ENCODE measurements at regions not wholly inside any gene's neighbourhood (a gene's known extent, or its start where the extent isn't known, plus 50 kb on each side); places are given as distances from the start of the nearest gene placed in this dataset.
"Not testable (repeated sequence)": the region's sequence is repeated elsewhere in the genome, so short reads cannot be mapped to it uniquely, and the experiment has no call there.

GRCh38 chr18:30814446-30814845 is 228.1 kb downstream of the DSC3 start:
- Mint-ChIP-seq H3K4me1 (no peaks in the 10 kb centered on the region), H3K4me3 (no peak overlapping the region), H3K27me3 (no peaks in the 10 kb centered on the region), H3K27ac (no peak overlapping the region), H3K36me3 (ENCODE audit: low read depth) (no peaks in the 10 kb centered on the region), H3K9me3 (ENCODE audit: low read depth) (peaks cover 13% of the 10 kb centered on the region)
- DNase-seq = no peak
- ATAC-seq = no peak
- ChIA-PET POLR2A (no interaction called here), CTCF (no interaction called here)
- intact Hi-C loops (cut with DNase I, micrococcal nuclease) = no loop called here

GRCh38 chr18:30811580-30811979 is 231.0 kb downstream of the DSC3 start:
- no peak for DNase-seq
- Mint-ChIP-seq H3K9me3 (ENCODE audit: low read depth) (peaks cover 13% of the 10 kb centered on the region), H3K27me3 (no peaks in the 10 kb centered on the region), H3K4me1 (no peaks in the 10 kb centered on the region), H3K4me3 (no peak overlapping the region), H3K27ac (no peak overlapping the region), H3K36me3 (ENCODE audit: low read depth) (no peaks in the 10 kb centered on the region)
- CTCF ChIA-PET = no interaction called here
- intact Hi-C loops (cut with DNase I, micrococcal nuclease) = no loop called here
- no peak for ATAC-seq
- POLR2A ChIA-PET = no interaction called here

GRCh38 chr18:30810580-30810979 is 232.0 kb downstream of the DSC3 start:
- intact Hi-C loops (cut with DNase I, micrococcal nuclease) = no loop called here
- Mint-ChIP-seq H3K9me3 (ENCODE audit: low read depth) (peaks cover 9% of the 10 kb centered on the region), H3K4me1 (no peaks in the 10 kb centered on the region), H3K4me3 (no peak overlapping the region), H3K36me3 (ENCODE audit: low read depth) (no peaks in the 10 kb centered on the region), H3K27ac (no peak overlapping the region), H3K27me3 (no peaks in the 10 kb centered on the region)
- DNase-seq (no peak), ATAC-seq (no peak)
- ChIA-PET CTCF (no interaction called here), POLR2A (no interaction called here)

DNA sequence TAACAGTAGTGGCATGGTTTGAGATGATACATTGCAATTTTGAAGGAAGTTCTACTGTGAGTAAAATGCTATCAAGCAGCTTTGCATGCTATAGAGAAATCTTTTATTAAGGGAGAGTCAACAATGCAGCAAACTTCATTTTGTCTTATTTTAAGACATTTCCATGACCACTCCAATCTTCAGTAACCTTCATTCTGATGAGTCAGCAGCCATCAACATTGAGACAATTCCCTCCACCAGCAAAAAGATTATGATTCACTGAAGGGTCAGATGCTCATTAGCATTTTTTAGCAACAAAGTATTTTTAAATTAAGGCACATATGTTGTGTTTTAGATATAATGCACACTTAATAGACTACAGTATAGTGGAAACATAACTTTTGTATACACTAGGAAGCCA is 235.7 kb downstream of the DSC3 start:
- ChIA-PET CTCF (no interaction called here), POLR2A (no interaction called here)
- H3K27ac Mint-ChIP-seq = no peak overlapping the region
- no peaks in the 10 kb centered on the region for H3K36me3 Mint-ChIP-seq (ENCODE audit: low read depth)
- no peak for ATAC-seq
- DNase-seq = no peak
- no peak overlapping the region for H3K4me3 Mint-ChIP-seq
- intact Hi-C loops (cut with DNase I, micrococcal nuclease) = no loop called here
- H3K9me3 Mint-ChIP-seq (ENCODE audit: low read depth) = peaks cover 9% of the 10 kb centered on the region
- H3K4me1 Mint-ChIP-seq = no peaks in the 10 kb centered on the region
- no peaks in the 10 kb centered on the region for H3K27me3 Mint-ChIP-seq

GRCh38 chr18:30800800-30801199 is 241.7 kb downstream of the DSC3 start:
- no peak overlapping the region for H3K27ac Mint-ChIP-seq
- H3K4me1 Mint-ChIP-seq = no peaks in the 10 kb centered on the region
- no peaks in the 10 kb centered on the region for H3K27me3 Mint-ChIP-seq
- H3K36me3 Mint-ChIP-seq (ENCODE audit: low read depth) = no peaks in the 10 kb centered on the region
- ChIA-PET POLR2A (no interaction called here), CTCF (interaction anchor here (0.7 kb wide), 1 partner anchor 319 kb away, joined by 3 read pairs; no protein-coding TSS in a partner anchor)
- intact Hi-C loops (cut with DNase I, micrococcal nuclease) = no loop called here
- DNase-seq (no peak), ATAC-seq (no peak)
- peaks cover 2% of the 10 kb centered on the region for H3K9me3 Mint-ChIP-seq (ENCODE audit: low read depth)
- H3K4me3 Mint-ChIP-seq = no peak overlapping the region

DNA sequence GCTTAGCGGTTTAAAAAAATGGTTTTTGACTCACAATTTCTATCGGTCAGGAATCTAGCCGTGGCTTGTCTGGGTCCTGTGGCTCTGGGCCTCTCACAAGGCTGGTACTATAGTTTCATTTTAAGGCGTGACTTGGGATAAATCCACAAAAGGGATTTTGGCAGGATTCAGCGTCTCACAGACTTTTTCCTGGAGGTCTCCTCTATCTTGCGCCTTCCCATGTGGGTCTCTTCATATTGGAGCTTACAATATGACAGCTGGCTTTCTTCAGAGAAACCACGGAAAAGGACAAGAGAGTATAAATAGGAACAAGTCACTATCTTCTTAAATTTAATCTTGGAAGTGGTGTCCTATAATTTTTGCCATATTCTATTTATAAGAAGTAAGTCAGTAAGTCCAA is 250.5 kb downstream of the DSC3 start:
- H3K9me3 Mint-ChIP-seq (ENCODE audit: low read depth) = peaks cover 7% of the 10 kb centered on the region
- POLR2A ChIA-PET = no interaction called here
- intact Hi-C loops (cut with DNase I, micrococcal nuclease) = no loop called here
- H3K27ac Mint-ChIP-seq = no peak overlapping the region
- no peaks in the 10 kb centered on the region for H3K4me1 Mint-ChIP-seq
- no peaks in the 10 kb centered on the region for H3K27me3 Mint-ChIP-seq
- ATAC-seq (no peak), DNase-seq (no peak)
- CTCF ChIA-PET = no interaction called here
- H3K36me3 Mint-ChIP-seq (ENCODE audit: low read depth) = no peaks in the 10 kb centered on the region
- no peak overlapping the region for H3K4me3 Mint-ChIP-seq

GRCh38 chr18:30788411-30788991 is 254.0 kb downstream of the DSC3 start:
- H3K4me3 Mint-ChIP-seq; H3K36me3 Mint-ChIP-seq (ENCODE audit: low read depth); CTCF ChIA-PET; intact Hi-C loops (cut with DNase I, micrococcal nuclease); H3K4me1 Mint-ChIP-seq; DNase-seq; H3K27me3 Mint-ChIP-seq; H3K27ac Mint-ChIP-seq; ATAC-seq; POLR2A ChIA-PET: not testable (repeated sequence)
- H3K9me3 Mint-ChIP-seq (ENCODE audit: low read depth) = peaks cover 11% of the 10 kb centered on the region

- CTCF ChIA-PET = no interaction called here
- Mint-ChIP-seq H3K9me3 (ENCODE audit: low read depth) (peaks cover 13% of the 10 kb centered on the region), H3K27me3 (no peaks in the 10 kb centered on the region), H3K36me3 (ENCODE audit: low read depth) (no peaks in the 10 kb centered on the region), H3K27ac (no peak overlapping the region), H3K4me3 (no peak overlapping the region), H3K4me1 (no peaks in the 10 kb centered on the region)
- ATAC-seq (no peak), DNase-seq (no peak)
- POLR2A ChIA-PET = no interaction called here
- intact Hi-C loops (cut with DNase I, micrococcal nuclease) = no loop called here
Observed at GRCh38 chr18:30787410-30787809, 255.1 kb downstream of the DSC3 start.

DNA sequence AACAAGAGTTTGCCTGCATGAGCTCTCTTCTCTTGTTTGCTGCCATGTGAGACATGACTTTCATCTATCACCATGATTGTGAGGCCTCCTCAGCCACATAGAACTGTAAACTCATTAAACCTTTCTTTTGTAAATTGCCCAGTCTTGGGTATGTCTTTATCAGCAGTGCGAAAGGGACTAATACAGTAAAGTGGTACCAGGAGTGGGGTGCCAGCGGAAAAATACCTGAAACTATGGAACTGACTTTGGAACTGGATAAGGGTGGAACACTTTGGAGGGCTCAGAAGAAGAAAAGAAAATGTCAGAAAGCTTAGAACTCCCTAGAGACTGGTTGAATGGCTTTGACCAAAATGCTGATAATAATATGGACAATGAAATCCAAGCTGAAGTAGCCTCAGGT is 260.9 kb downstream of the DSC3 start:
- H3K4me1 Mint-ChIP-seq = no peaks in the 10 kb centered on the region
- no peak overlapping the region for H3K4me3 Mint-ChIP-seq
- H3K9me3 Mint-ChIP-seq (ENCODE audit: low read depth) = peaks cover 17% of the 10 kb centered on the region
- no peaks in the 10 kb centered on the region for H3K27me3 Mint-ChIP-seq
- H3K36me3 Mint-ChIP-seq (ENCODE audit: low read depth) = no peaks in the 10 kb centered on the region
- ChIA-PET POLR2A (no interaction called here), CTCF (no interaction called here)
- intact Hi-C loops (cut with DNase I, micrococcal nuclease) = no loop called here
- H3K27ac Mint-ChIP-seq = no peak overlapping the region
- ATAC-seq = no peak
- no peak for DNase-seq

- Mint-ChIP-seq H3K27me3 (no peaks in the 10 kb centered on the region), H3K4me3 (no peak overlapping the region), H3K4me1 (no peaks in the 10 kb centered on the region), H3K9me3 (ENCODE audit: low read depth) (peaks cover 8% of the 10 kb centered on the region), H3K36me3 (ENCODE audit: low read depth) (no peaks in the 10 kb centered on the region), H3K27ac (no peak overlapping the region)
- intact Hi-C loops (cut with DNase I, micrococcal nuclease) = no loop called here
- ChIA-PET CTCF (no interaction called here), POLR2A (no interaction called here)
- DNase-seq = no peak
- no peak for ATAC-seq
Observed at GRCh38 chr18:30775629-30776028, 266.9 kb downstream of the DSC3 start.

DNA sequence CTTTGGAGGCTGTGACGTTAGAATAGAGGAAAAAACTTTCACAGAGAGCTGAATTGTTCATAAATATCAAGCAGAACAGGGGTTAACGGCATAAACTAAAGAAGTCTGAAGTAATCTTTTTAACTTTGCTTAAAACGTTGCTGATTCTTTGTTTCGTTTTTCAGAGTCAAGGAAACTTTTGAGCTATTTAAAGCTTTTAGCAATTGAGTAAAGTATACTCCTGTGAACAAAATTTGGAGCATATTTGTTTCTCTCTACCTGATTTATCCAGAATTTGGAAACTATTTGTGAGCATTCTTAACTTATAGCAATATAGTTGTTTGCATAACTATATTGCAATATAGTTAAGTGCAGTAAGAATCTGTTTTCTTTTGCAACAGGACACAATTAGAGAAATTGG is 270.4 kb downstream of the DSC3 start:
- H3K4me1 Mint-ChIP-seq; intact Hi-C loops (cut with DNase I, micrococcal nuclease); ATAC-seq; H3K27ac Mint-ChIP-seq; H3K27me3 Mint-ChIP-seq; H3K36me3 Mint-ChIP-seq (ENCODE audit: low read depth); DNase-seq; H3K4me3 Mint-ChIP-seq; POLR2A ChIA-PET; CTCF ChIA-PET: not testable (repeated sequence)
- H3K9me3 Mint-ChIP-seq (ENCODE audit: low read depth) = peaks cover 10% of the 10 kb centered on the region

- H3K9me3 Mint-ChIP-seq (ENCODE audit: low read depth) = peaks cover 2% of the 10 kb centered on the region
- H3K27me3 Mint-ChIP-seq = no peaks in the 10 kb centered on the region
- no peaks in the 10 kb centered on the region for H3K36me3 Mint-ChIP-seq (ENCODE audit: low read depth)
- no peak overlapping the region for H3K27ac Mint-ChIP-seq
- POLR2A ChIA-PET = no interaction called here
- no peak overlapping the region for H3K4me3 Mint-ChIP-seq
- intact Hi-C loops (cut with DNase I, micrococcal nuclease) = no loop called here
- no peak for DNase-seq
- ATAC-seq = no peak
- CTCF ChIA-PET = no interaction called here
- H3K4me1 Mint-ChIP-seq = no peaks in the 10 kb centered on the region
Observed at GRCh38 chr18:30766053-30766452, 276.5 kb downstream of the DSC3 start.

GRCh38 chr18:30765247-30765646 is 277.3 kb downstream of the DSC3 start:
- POLR2A ChIA-PET = no interaction called here
- CTCF ChIA-PET = no interaction called here
- no peaks in the 10 kb centered on the region for H3K36me3 Mint-ChIP-seq (ENCODE audit: low read depth)
- intact Hi-C loops (cut with DNase I, micrococcal nuclease) = no loop called here
- H3K4me1 Mint-ChIP-seq = no peaks in the 10 kb centered on the region
- no peaks in the 10 kb centered on the region for H3K27me3 Mint-ChIP-seq
- no peak overlapping the region for H3K4me3 Mint-ChIP-seq
- no peak overlapping the region for H3K27ac Mint-ChIP-seq
- H3K9me3 Mint-ChIP-seq (ENCODE audit: low read depth) = peaks cover 2% of the 10 kb centered on the region
- DNase-seq (no peak), ATAC-seq (no peak)
